ENCODE measurements at regions not wholly inside any gene's neighbourhood (a gene's known extent, or its start where the extent isn't known, plus 50 kb on each side); places are given as distances from the start of the nearest gene placed in this dataset.

DNA sequence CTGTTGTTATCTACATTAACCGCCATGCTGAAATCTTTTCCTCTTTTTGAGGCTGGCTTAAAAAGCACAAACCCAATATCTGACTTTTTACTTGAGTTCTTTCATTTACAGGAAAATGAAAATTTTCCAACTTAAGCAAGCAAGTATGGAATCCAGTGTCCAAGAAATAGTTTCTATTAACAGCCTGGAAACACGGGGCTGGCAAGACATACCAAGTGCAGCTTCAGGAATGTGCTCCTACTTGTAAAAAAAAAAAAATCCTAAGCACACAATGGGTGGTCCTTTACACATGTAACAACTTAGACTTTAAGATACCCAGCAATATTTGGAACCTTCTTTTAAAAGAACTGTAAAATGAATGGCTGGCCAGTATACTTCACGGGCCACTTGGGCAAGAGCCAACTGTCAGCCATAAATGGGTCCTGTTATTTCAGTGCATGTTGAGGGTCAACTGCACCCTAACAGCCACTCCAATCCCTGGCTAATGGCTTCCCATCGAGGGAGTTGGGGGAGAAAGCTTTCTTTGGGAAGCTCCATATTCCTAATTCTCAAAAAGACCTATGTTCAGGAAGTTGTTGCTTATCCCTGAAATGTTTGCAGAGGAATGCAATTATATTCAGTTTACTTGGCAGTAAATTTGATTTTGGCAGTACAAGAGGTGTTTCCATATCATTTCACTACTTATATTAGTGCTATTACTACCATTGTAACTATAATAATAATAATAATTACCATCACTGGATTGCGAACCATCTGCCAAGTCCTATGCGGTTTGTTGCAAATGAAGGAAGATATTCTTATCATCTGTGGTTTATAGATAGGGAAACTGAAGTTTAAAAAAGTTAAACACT, 236.4 kb upstream of the TMEM72 start:
- no peak for DNase-seq (ENCODE audit: extremely low read depth in 1 of 2, low read depth in 1 of 2)

DNA sequence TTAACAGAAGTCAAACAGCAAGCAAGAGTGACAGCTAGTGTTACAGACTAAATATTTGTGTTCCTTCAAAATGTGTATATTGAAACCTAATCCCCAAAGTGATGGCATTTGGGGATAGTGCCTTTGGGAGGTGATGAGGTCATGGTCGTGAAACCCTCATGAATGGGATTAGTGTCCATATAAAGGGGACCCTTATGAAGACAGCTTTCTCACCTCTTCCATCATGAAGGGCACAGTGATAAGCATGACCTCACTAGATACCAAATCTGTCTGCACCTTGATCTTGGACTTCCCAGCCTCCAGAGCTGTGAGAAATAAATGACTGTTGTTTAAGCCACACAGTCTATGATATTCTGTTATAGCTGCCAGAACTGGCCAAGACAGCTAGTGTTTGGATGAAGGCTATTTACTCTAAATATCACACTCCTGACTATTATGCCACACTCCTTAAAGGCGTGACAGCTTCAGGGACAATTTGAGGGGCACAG, 235.7 kb upstream of the TMEM72 start:
- DNase-seq (ENCODE audit: extremely low read depth in 1 of 2, low read depth in 1 of 2), result no peak

DNA sequence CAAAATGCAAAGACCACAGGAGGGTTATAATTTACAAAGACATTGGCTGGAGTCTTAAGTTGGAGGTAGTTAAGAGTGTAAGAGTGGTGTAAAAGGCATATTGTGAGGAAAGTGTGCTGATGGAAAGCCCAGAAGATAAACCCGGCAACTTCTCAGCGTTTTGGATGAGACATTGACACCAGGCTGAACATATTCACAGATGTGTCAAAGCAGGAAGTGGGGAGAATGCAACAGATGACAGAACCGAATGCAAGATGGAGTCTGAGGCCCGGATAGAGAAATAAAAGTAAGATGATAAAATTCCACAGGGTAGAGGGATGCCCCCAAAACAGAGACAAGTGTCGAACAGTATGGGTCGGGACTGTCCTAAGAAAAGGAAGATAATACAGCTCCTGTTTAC, 230.4 kb upstream of the TMEM72 start:
- no peak for DNase-seq (ENCODE audit: extremely low read depth in 1 of 2, low read depth in 1 of 2)

DNA sequence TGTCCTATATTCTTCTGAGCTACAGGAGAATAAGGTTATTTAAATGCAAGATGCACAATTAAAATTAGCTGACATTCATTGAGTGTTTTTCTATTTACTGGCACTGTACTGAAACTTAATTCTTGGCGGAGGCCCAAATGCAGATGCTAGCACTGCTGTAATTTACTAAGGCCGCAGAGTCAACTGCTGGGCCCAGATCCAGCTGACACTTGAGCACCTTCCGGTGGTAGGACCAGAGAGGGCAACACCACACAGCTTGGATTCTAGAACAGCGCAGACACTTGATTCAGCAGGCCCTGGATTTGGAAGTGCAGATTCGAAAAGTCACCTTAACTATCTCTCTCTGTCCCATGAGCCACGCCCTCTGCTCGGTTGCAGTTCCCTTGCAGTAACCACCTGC, 228.6 kb upstream of the TMEM72 start:
- no peak for DNase-seq (ENCODE audit: extremely low read depth in 1 of 2, low read depth in 1 of 2)

DNA sequence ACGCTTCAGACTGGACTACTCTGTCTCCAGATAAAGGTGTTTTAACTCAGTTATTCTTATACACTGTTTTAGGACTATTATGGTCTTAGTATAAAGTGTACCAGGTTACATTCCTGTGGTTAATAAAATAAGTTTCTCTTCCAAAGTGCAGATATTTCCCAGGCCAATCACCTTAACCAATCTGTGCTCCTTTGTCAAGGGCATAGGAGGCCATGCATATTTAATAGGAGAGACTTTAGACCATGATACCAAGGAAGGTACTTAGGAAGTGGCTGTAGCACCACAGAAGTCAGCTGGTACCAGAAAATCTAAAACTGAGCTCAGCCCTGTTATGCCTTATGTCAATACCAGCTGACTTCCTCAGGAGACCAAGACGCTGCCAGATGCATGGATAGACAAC, 226.5 kb upstream of the TMEM72 start:
- no peak for DNase-seq (ENCODE audit: extremely low read depth in 1 of 2, low read depth in 1 of 2)

DNA sequence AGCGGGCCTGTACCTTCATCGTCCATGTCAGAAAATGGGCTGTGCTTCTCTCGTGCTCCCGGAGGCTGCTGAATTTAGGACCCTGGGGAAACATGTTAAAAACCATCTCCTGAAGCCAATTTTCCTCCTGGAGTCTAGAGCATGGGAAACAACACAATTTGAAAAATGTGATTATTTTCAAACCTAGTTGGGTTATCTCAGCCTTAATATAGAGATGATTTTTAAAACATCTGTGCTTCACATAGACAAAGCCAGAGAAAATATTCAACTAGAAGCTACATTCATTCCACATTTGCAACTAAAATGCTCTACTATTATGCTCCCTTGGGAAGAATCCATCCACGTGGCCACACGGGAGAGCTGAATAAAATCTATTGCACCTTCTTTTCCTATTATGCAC, 225.9 kb upstream of the TMEM72 start:
- DNase-seq (ENCODE audit: extremely low read depth in 1 of 2, low read depth in 1 of 2), result no peak

DNA sequence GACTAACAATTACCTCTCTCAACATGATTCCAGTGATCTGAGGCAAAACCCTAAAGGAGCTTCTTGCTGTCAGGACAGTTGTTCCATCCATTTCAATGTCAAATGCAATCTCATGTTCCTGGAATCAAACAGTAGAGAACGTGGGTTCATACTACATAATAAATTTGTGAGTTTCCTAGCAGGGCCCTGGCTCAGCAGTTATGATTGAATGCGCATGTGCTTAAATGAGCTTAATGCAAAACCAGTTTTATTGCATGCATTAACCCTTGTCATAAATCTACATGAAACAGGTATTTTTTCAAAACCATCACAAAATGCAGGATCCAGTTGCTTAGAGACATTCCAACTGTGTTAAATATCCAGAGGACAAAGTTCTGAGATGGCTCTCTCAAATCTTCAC, 225.4 kb upstream of the TMEM72 start:
- no peak for DNase-seq (ENCODE audit: extremely low read depth in 1 of 2, low read depth in 1 of 2)

DNA sequence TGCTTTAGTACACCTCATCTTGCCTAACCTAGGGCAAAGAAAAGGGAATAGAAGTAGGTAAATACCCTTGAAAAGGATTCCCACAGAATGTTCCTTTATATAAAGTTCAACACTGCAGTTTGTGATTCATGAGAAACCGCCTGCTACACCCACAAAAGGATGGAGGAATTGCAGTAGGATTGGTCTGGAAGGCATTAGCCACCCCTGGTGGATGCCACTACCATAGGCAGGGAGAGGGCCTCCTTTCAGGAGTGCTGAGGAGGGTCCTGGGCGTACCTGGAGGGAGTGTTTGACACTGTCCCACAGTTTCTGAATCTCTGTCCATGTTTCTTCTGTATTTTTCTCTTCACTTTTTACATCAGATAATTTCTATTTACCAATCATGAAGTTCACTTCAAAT, 221.8 kb upstream of the TMEM72 start:
- no peak for DNase-seq (ENCODE audit: extremely low read depth in 1 of 2, low read depth in 1 of 2)

DNA sequence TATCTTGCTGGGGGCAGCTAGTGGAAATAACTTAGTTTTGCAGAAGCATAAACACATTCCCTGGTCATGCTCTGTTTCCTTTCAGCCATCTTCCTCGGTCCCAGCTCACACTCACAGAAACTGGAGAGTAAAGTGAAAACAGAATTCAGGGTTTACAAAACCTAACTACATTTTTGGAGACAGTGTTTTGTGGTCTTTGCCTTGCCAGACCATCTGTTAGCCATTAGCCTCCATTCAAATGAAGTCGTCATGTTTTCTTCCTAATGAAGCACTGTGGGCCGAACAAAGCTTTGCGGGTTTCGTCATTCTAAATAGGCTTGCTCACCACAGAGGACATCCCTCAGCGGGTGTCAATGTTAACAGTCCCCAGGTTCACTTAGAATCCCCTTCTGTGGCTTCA, 214.6 kb upstream of the TMEM72 start:
- no peak for DNase-seq (ENCODE audit: extremely low read depth in 1 of 2, low read depth in 1 of 2)

DNA sequence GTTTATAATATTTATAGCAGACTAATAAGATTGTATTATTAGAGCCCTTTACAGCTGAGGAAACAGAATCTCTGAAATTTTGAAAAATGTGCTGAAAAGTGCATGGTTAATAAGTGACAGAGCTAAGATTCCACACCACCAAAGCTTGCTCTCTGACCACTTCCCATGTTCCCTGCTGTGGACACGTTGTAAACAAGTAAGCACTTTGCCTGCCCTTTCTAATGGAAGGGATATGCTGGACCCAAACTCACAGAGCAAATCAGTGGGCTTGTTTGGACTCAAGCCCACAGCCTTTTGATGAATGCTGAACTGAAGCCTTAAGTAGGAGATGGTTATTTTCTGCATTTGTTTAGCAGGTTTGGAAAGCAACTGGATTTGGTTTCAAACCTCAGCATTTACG, 214.0 kb upstream of the TMEM72 start:
- no peak for DNase-seq (ENCODE audit: extremely low read depth in 1 of 2, low read depth in 1 of 2)

DNA sequence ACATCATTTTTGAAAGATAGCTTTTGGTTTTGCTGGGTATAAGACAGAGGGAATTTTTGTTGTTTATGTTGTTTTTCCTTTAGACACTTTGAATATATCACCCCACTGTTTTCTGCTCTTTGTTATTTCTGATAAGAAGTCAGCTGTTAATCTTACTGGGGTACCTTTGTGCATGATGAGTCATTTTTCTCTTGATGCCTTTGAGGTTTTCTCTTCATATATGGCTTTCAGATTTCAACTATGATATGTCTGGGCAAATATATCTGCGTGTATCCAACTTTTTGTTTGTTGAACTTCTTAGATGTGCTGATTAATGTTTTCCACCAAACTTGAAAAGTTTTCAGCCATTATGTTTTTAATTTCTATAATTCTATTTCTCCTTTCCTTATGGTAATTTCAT, 208.6 kb upstream of the TMEM72 start:
- no peak for DNase-seq (ENCODE audit: extremely low read depth in 1 of 2, low read depth in 1 of 2)

DNA sequence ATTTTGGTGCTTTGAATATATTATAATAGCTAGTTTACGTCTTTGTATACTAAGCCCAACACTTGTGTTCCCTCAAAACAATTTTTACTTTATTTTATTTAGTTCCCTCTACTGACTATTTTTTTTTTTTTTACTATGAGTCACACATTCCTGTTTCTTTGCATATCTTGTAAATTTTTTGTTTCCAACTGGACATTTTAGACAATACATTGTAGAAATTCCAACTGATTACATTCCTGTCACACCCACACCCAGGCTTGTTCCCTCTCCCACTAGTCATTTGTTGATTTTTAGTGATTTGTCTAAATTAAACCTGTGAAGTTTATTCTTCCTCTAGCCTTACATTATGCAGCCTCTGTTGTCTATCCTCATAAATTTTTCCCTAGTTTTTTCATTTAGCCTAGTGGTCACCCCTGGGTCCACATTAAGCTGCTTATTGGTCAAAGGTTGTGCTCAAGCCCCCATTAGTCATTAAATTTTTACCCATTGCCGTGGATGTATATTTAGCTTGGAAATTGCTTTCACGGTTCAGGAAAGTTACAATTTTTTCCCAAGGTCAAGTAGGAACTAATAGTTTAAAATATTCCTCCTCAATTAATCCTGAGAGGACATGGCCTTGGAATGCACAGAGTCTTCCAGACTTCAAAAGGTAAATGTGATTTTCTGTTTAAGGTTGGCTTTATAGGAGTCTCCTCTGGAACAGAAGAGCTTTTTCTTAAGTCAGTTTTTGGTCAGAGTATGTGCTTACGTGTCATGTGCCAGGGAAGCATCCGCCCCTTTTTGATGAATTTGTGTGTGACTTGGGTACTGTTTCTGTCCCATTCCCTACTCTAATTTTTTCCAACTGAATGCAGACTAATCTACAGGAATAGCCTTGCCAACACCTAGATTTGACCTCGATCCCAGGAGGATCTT, 207.6 kb upstream of the TMEM72 start:
- DNase-seq (ENCODE audit: extremely low read depth in 1 of 2, low read depth in 1 of 2), result no peak

DNA sequence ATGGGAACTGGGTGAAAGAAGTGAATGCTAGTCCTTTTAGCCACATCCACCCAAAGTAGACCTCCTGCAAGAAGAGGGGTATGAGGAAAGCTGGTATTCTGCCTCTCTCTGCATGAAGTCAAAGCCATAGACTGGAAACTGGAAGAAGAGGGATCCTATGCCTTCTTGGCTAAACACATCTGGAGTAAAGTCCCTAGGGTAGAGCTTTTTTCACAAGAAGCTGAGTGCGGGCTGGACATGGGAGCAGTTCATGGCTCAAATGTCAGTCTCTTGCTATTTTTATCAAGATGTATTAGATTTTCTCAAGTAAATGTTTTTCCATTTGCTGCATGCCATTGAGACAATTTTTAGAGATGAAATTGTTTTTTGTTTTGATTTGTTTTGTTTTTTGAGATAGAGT, 206.5 kb upstream of the TMEM72 start:
- DNase-seq (ENCODE audit: extremely low read depth in 1 of 2, low read depth in 1 of 2), result no peak

DNA sequence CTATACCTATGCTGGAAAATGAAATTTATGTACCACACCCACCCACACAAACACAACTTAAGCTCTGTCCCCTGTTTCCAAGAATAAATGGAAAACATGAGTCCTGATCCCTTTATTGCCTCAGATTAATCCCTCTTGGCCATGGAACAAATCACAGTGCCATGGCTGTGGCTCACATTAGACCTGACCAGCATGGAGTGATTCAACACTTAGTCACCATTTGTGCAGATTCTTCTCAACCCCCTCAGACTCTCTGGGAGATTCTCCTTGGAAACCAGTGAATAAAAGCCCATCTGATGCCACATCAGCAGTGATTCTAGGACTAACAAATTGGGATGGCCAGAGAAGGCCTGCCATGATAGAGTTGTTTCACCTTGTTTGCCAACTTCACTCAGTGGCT, 204.4 kb upstream of the TMEM72 start:
- no peak for DNase-seq (ENCODE audit: extremely low read depth in 1 of 2, low read depth in 1 of 2)

DNA sequence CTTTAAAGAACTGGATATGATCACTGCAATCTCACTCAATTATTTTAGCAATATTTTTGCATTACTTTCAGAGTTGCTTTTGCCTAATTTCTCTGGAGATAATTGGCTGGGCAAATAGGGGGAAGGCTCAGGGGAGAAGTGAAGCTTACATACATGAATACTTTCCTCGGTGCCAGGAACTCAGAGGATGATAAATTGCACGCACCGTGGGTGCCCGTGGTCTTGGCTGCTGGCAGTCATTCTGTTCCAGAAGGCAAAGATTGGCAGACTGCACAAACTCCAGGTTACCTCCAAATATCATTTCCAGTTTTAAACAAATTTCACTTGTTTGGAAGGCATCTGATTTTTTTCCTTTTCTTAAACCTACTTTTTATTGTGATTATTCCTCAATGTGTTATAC, 197.8 kb upstream of the TMEM72 start:
- DNase-seq (ENCODE audit: extremely low read depth in 1 of 2, low read depth in 1 of 2), result no peak

DNA sequence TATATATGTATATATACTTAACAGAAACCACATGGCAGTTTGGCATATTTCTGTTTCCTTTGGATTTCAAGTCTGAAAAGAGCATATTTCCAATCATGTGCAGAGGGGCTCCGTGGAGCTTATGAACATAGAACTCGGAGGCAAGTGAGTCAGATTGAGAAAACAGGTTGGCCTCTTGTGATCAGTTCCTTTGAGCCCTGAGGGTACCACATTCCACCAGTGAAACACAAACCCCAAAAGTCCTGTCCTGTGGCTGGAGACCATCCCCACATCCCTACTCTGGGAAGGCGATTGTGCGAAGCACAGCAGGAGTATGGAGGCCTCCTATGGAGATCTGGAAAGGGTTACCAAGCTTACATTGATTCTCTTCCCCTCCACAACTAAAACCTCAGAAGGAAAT, 196.7 kb upstream of the TMEM72 start:
- DNase-seq (ENCODE audit: extremely low read depth in 1 of 2, low read depth in 1 of 2), result no peak

DNA sequence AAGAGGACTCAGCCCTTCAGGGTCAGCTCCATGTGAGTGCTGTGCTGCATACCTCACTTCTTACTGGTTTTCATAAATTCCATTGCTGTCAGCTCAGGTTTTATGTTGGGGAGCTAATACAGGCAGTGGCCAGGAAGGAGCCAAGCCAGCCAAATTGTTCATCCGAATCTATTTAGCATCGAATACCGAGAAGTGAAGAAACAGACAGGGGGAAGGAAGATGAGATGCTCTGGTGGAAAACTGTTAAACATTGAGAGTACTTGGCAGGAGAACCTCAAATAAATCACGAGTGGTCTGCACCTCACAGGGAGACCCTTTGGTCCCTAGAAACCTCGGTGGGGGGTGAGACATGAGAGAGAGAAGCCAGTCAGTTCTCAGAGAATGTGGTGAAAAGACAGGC, 196.0 kb upstream of the TMEM72 start:
- DNase-seq (ENCODE audit: extremely low read depth in 1 of 2, low read depth in 1 of 2), result no peak

DNA sequence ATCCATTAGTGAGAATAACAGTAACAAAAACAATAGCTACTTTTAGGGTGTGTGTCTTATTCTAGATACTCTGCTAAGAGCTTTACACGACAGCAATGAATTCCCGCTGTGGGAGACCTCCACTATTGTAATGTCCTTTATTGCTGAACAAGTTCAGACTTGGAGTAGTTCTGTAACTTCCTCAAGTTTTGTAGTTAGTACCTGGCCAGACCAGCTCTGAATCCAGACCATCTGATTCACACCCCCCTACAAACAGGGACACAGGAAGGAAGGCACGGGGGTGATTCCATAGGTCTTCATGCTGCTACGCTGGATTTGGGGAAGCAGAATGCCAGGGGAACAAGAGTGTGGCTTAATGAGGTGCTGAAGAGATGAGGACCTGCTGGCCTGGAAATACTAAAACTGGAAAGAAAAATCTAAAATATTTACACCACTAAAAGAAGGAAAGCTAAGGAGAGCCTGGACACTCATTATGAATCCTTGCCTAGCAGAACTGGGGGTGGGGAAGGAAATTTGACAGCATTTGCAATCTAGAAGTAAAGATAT, 194.6 kb upstream of the TMEM72 start:
- no peak for DNase-seq (ENCODE audit: extremely low read depth in 1 of 2, low read depth in 1 of 2)

DNA sequence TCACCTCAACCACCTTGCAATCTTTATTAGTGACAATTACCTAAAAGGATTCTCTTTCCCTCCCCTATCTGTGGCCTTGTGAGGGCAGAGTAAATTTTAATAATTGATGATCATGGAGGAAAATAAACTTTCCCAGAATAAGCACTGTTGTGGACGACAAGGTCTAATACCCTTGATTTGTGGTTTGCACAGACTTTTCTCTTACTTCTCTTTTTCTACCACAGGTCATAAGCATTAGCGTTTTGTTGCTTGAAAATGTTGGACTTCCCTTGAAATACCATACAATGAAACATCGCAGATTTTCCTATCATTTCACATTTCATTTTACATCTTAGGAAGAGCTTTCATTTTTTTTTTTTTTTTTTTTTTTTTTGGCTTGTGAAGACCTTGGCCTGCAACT, 188.1 kb upstream of the TMEM72 start:
- DNase-seq (ENCODE audit: extremely low read depth in 1 of 2, low read depth in 1 of 2), result no peak

DNA sequence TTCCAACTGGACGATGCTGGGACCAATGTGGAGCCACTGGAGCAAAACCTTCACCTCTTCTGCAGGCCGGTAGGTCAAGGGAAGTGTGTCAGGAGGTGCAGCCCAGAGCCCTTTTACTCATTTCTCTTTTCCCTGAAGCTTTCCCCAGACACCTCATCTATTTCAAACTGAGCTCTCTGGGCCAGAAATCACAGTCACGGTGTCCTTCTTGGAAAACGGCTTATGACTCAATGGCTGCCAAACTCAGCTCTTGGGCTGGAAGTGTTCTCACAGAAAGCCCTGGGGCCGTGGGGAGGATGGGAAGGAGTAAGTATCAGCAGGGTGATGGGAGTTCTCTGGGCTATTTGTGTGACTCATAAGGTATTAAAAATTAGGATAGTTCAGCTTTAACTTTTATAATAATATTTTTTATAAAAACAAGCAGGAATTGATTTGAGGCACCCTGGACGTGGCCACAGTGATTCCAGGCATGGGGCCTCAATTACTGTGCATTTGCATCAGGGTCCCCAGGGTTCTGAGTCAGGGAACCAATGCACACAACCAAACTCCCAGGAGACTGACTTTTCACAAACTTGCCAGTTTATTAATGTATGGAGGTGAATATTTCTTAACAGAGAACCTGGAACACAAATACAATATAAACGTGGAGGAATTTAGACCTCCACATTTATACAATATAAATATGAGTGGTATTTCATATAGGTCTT, 187.4 kb upstream of the TMEM72 start:
- DNase-seq (ENCODE audit: extremely low read depth in 1 of 2, low read depth in 1 of 2), result no peak

Data from stimulated activated CD8-positive, alpha-beta memory T cell treated with anti-CD3 and anti-CD28 coated beads, Interleukin-7, amount 100 ng/mL, for 48 hours (primary cell).